Urothelium cell line (cell line): ENCODE measurements at regions not wholly inside any gene's neighbourhood (a gene's known extent, or its start where the extent isn't known, plus 50 kb on each side); places are given as distances from the start of the nearest gene placed in this dataset.
"Not testable (repeated sequence)": the region's sequence is repeated elsewhere in the genome, so short reads cannot be mapped to it uniquely, and the experiment has no call there.

Source experiments
- DNase-seq: peaks from one replicate; pipeline ENCODE4 v3.0.0; 2011; ENCODE audit warnings: low spot score, mixed read lengths
- FAIRE-seq: peaks from 2 replicates; lab custom pipeline; 2011; peaks lifted over from hg19 to GRCh38; lab: Jason Lieb, UNC

DNA sequence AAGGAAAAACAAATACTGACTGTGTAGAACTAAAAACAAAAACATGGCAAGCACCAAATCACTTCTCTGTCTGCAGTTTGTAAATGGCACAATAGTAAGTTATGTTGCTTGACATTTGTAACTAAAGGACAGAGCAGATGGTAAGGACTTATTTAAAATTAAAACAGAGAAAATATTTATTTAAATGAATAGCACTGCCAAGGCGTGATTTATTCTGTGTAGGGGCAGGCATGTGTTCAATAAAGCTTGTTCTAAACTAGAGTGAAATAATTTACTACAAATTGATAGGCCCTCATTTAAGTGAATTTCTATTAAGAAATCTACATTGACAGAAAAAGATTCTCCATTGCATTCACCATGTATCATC lies 231.5 kb downstream of the CYLC2 start:
- DNase-seq (no peak), FAIRE-seq (no peak)

DNA sequence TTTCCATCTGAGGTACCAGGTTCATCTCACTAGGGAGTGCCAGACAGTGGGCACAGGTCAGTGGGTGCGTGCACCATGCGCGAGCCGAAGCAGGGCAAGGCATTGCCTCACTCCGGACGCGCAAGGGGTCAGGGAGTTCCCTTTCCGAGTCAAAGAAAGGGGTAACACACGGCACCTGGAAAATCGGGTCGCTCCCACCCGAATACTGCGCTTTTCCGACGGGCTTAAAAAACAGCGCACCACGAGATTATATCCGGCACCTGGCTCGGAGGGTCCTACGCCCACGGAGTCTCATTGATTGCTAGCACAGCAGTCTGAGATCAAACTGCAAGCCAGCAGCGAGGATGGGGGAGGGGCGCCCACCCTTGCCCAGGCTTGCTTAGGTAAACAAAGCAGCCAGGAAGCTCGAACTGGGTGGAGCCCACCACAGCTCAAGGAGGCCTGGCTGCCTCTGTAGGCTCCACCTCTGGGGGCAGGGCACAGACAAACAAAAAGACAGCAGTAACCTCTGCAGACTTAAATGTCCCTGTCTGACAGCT lies 242.5 kb downstream of the CYLC2 start:
- not testable (repeated sequence) for FAIRE-seq, DNase-seq

- DNase-seq (no peak), FAIRE-seq (no peak)
These were observed 246.9 kb downstream of the CYLC2 start for GRCh38 chr9:103242025-103242424.

DNA sequence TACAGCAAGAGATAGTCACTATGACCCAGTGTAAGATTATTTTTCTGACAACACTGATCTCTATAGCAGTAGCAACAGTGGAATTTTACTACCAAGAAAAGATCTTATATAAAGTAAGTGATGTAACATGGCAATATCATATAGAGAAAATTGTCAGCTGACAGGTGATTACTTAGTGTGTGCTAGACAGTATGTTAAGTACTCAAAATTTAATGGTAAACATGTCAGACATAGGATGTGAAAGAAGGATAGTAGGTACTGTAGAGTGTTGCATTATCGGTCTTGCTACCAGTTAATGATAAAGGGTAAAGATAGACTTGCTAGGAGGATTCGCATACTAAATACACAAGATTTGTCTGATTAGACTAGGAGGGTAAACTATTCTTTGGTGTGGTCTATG lies 247.4 kb downstream of the CYLC2 start:
- no peak for FAIRE-seq
- DNase-seq: no peak

- no peak for DNase-seq
- no peak for FAIRE-seq
These were observed 248.4 kb downstream of the CYLC2 start for GRCh38 chr9:103243553-103243952.

DNA sequence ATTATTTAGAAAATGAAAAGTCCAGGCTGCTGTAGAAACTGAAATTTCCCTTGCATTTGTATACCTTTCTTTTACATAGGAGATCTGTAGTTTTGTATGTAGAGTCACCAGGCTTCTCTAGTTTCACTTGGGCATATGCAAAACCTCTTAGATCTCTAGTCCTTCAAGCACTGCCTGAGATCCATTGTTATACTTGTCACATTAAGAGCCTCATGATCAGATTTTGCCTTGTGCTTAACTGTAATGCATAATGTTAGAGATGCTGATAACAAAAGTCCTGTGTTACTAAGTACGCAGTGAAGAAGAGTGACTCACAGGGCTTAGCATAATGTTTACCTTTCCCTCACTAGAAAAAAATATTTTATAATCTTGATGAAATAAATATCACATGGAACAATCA lies 250.2 kb downstream of the CYLC2 start:
- FAIRE-seq: no peak

GRCh38 chr9:103261951-103262350 lies 266.8 kb downstream of the CYLC2 start:
- DNase-seq: peak; percentile 2
- no peak for FAIRE-seq

More for the DNA sequence above, 250.2 kb downstream of the CYLC2 start:
- no peak for DNase-seq

DNA sequence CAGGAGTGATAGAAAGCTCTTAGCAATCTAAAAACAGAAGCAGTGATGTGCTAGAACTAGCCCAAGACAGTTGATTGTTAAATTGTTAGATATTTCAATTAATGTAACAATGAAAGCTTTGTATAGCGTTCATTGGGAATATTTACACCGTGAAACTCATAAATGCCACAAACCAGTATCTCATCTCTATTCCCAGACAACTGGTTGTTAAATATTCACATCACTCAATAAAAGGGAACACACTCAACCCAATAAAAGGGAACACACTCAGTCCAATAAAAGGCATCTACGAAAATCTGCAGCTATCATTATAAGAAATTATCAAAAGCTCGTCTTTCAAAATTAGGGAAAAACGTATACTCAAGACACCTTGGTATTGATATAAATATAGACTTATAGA lies 270.9 kb downstream of the CYLC2 start:
- FAIRE-seq: no peak

DNA sequence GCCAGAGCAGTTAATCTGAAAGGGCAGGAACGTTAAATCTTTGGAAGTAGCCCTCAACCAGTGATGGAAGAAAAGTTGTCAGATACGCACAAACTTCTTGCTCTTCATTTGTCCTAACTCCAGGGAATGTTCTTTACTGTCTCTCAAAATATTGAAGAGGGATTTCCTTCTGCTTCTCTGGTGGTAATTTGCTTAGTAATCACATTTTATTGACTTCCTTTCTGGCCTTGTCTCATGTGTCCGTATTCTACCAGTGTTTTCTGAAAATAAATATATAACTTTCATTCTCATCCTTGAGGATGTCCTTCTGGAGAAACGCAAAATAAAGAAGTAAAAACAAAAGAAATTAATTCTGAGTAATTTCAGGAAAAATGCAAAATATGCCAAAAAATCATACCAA lies 282.1 kb downstream of the CYLC2 start:
- DNase-seq: no peak
- FAIRE-seq: no peak

More for the DNA sequence above, 270.9 kb downstream of the CYLC2 start:
- no peak for DNase-seq

DNA sequence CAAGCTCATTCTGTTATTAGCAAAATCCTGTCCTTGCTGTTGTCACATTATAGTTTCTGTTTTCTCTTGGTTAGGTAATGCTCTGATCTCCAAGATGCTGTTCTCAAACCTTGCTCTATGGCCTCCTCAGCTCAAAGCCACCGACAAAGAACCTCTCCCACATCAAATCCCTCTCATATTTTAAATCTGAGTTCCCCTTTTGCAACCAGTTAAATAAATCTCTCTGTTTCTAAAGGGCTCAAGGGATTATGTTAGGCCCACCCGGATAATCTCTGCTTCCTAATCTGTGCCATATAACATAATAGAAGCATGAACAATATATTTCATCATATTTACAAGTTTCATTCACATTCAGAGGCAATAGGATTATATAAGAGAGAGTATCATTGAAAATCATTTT lies 286.0 kb downstream of the CYLC2 start:
- no peak for FAIRE-seq
- no peak for DNase-seq

DNA sequence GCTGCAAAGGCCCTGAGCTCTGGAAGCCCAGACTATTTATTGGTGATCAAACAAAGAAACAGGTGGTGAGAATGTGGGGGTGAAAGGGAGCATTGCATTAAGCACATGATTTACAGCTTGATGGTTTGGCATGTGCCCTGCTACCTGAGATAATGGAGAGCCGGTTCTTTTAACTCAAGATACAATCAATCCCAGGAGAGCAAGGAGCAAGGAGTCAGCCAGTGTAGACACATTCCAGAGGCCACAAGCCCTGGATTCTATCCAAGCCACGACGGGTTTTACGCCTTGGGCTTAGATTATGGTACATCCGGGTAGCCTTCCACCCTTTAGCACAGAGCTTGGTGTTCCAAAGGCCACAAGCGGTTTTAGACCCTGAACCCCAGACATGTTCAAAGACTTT lies 292.2 kb downstream of the CYLC2 start:
- no peak for FAIRE-seq
- DNase-seq: peak; percentile 2

- FAIRE-seq (no peak), DNase-seq (no peak)
These were observed 301.1 kb downstream of the CYLC2 start for GRCh38 chr9:103296189-103296588.

DNA sequence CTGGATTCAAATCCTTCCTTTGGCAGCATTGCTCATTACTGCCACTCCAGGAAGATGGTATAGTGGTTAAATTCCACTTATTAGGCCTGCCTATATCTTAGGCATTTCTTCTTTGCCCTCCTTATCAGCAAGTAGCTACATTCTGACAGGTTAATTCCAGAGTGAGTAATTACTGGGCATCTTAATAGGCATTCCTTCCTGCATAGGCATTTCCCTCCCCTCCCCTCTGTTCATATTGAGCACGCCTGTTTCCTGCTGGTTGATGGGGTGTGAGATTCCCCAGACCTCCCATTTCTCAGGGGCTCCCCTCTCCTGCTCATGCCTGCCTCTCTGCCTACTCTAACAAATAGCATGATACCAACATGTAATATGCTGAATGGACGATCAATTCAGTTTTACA lies 305.9 kb downstream of the CYLC2 start:
- no peak for DNase-seq
- FAIRE-seq: no peak

DNA sequence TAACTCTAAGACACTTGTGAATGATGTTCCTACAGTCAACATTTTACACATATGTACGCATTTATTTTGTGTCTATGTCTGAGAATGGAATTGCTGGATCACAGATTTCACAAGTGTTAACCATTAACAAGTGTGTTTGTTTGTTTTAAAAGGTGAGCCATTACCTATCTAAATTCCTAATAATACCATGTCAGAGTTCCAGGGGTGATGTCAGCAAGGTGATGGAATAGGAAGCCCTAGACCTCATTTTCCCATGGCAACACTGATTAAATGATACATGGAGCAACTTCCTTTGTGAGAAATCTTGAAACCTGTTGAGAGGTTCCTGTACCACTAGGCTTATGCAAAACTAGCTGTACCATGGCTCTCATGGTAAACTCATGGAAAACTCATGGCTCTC lies 309.7 kb downstream of the CYLC2 start:
- DNase-seq: no peak
- FAIRE-seq: no peak

- DNase-seq: no peak
- FAIRE-seq: no peak
These were observed 324.8 kb downstream of the CYLC2 start for GRCh38 chr9:103319979-103320378.

DNA sequence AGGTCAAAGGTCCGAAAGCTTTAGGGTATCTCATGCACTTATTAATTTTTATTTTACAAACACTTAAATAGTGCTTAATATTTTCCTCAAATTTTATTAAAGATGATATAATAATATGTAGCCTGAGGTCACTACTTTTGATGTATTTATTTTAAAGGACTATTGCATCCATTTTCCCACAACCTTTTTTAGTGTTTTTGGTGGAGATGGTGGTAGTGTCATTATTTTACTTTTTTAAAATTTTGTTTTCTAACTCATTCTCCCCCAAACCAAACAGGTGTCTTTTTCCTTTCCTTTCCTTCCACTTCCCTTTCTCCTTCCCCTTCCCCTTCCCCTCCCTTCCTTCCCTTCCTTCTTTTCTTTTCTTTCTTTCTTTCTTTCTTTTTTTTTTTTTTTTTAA lies 328.6 kb downstream of the CYLC2 start:
- DNase-seq: no peak
- FAIRE-seq: no peak

DNA sequence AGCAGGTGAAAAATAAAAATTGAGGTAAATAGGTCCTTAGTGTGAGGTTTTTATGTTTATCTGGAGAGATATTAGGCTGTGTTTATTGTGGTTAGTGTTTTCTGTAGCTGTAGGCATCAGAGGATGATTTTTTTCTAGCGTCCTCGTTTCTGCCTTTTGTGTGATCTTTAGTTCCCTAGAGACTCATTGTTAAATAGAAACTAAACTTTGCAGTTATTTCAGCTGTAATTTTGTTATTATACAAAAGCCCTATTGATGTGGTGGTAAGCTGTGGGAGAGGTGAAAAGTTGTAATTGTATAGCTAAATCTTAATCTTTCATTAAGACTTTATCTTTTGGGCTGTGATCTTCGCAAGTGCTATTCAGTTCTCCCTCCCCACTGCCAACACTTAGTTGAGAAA lies 340.3 kb downstream of the CYLC2 start:
- no peak for FAIRE-seq
- no peak for DNase-seq

- DNase-seq (no peak), FAIRE-seq (no peak)
These were observed 359.9 kb downstream of the CYLC2 start for GRCh38 chr9:103355000-103355399.

DNA sequence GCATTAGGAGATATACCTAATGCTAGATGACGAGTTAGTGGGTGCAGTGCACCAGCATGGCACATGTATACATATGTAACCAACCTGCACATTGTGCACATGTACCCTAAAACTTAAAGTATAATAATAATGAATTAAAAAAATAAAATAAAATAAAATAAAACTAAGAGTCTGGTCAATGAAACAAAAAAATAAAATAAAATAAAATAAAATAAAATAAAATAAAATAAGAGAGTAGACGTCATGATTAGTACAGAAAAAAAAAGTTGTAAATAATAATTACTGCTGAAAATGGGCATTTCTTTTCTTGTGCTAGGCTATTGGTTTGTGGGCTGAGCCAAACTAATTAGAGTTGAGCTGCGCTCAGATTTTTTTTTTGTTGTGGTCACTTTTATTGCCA lies 362.8 kb downstream of the CYLC2 start:
- DNase-seq: not testable (repeated sequence)

GRCh38 chr9:103361906-103362305 lies 366.8 kb downstream of the CYLC2 start:
- no peak for DNase-seq
- FAIRE-seq: no peak

More for the DNA sequence above, 362.8 kb downstream of the CYLC2 start:
- FAIRE-seq: not testable (repeated sequence)

GRCh38 chr9:103362986-103363385 lies 367.9 kb downstream of the CYLC2 start:
- FAIRE-seq: no peak

GRCh38 chr9:103364753-103365152 lies 369.6 kb downstream of the CYLC2 start:
- FAIRE-seq: no peak
- peak; percentile 70 for DNase-seq

More at GRCh38 chr9:103362986-103363385, 367.9 kb downstream of the CYLC2 start:
- no peak for DNase-seq

- DNase-seq: no peak
- no peak for FAIRE-seq
These were observed 376.0 kb downstream of the CYLC2 start for GRCh38 chr9:103371152-103371551.
